ENCODE measurements at regions not wholly inside any gene's neighbourhood (a gene's known extent, or its start where the extent isn't known, plus 50 kb on each side); places are given as distances from the start of the nearest gene placed in this dataset.

DNA sequence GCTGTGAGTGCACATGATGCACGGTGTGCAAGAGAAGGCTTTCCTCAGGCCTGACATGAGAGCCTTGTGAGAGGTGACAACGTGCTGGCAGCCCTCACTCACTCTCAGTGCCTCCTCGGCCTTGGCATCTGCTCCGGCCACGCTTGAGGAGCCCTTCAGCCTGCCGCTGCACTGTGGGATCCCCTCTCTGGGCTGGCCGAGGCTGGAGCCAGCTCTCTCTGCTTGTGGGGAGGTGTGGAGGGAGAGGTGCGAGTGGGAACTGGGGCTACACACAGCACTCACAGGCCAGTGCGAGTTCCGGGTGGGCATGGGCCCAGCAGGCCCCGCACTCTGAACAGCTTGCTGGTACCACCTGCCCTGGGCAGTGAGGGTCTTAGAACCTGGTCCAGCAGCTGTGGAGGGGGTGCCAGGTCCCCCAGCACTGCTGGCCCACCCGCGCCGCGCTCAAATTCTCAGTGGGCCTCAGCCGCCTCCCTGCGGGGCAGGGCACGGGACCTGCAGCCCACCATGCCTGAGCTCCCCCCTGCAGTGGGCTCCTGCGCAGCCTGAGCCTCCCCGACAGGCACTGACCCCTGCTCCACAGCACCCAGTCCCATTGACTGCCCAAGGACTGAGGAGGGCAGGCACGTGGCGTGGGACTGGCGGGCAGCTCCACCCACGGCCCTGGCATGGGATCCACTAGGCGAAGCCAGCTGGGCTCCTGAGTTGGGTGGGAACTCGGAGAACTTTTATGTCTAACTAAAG is 74.9 kb upstream of the BMP5 start:
- TF ChIP-seq, protein P1, sequence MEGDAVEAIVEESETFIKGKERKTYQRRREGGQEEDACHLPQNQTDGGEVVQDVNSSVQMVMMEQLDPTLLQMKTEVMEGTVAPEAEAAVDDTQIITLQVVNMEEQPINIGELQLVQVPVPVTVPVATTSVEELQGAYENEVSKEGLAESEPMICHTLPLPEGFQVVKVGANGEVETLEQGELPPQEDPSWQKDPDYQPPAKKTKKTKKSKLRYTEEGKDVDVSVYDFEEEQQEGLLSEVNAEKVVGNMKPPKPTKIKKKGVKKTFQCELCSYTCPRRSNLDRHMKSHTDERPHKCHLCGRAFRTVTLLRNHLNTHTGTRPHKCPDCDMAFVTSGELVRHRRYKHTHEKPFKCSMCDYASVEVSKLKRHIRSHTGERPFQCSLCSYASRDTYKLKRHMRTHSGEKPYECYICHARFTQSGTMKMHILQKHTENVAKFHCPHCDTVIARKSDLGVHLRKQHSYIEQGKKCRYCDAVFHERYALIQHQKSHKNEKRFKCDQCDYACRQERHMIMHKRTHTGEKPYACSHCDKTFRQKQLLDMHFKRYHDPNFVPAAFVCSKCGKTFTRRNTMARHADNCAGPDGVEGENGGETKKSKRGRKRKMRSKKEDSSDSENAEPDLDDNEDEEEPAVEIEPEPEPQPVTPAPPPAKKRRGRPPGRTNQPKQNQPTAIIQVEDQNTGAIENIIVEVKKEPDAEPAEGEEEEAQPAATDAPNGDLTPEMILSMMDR (IDR thresholded peaks at IDR 0.05) = no peak
- TF ChIP-seq TAF1 (IDR thresholded peaks at IDR 0.05; ENCODE audit: borderline replicate concordance, low read depth, low read length) = no peak
- TF ChIP-seq, protein P2, sequence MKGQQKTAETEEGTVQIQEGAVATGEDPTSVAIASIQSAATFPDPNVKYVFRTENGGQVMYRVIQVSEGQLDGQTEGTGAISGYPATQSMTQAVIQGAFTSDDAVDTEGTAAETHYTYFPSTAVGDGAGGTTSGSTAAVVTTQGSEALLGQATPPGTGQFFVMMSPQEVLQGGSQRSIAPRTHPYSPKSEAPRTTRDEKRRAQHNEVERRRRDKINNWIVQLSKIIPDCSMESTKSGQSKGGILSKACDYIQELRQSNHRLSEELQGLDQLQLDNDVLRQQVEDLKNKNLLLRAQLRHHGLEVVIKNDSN (IDR thresholded peaks at IDR 0.05; ENCODE audit: borderline replicate concordance, low read depth) = no peak
- TF ChIP-seq FOXJ3 (CRISPR knock-in tag; IDR thresholded peaks at IDR 0.05) = no peak
